IPS-NIHi7 (cell line): ENCODE measurements at regions not wholly inside any gene's neighbourhood (a gene's known extent, or its start where the extent isn't known, plus 50 kb on each side); places are given as distances from the start of the nearest gene placed in this dataset.
"Not testable (repeated sequence)": the region's sequence is repeated elsewhere in the genome, so short reads cannot be mapped to it uniquely, and the experiment has no call there.

Source experiments
- DNase-seq: peaks from one replicate; pipeline ENCODE4 v3.0.0; 2012; ENCODE audit warnings: mixed read lengths; ENCODE audit errors: extremely low spot score

DNA sequence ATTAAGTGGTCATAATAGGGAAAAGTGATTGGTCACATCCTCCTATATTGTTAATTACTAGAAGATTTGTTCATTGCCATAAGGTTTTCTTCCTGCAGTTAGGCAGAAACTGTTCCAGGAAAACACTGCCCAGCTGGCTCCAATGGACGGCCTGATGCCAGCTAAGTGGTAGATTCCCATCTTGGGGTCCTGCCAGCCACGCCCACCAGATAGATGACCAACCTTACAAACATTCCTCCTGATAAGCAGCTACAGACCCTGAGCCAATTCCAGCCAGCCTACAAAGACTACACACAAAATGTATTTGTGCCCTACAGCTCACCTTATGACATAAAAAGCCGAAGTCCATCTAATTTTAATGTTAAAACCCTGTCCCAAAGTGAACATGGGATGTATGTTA, 685.9 kb upstream of the USP15 start:
- DNase-seq, result no peak

DNA sequence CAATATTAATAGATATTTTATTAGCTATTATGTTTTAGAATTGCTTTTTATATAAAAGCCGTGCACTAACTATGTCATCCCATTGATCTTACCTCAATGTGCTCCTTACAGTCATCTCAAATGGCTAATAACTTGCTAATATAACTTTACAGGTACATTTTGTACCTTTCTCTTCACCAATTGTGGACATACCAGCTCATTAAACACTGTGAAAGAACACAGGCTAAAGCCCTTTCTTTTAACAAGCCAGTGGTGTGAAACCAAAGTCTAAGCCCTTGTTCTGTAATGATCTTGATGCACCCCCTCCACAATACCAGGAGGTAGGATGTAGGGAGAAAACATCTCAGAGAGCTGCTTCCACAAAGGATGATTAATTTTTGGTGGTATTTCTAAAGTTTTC, 675.3 kb upstream of the USP15 start:
- no peak for DNase-seq

DNA sequence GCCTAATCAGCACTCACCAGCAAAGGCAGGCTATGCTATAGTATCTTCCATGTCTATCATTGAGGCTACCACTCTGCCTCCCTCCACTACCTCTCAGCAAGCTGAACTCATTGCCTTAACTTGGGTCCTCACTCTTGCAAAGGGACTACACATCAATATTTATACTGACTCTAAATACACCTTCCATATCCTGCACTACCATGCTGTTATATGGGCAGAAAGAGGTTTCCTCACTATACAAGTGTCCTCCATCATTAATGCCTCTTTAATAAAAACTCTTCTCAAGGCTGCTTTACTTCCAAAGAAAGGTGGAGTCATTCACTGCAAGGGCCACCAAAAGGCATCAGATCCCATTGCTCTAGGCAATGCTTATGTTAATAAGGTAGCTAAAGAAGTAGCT, 669.3 kb upstream of the USP15 start:
- not testable (repeated sequence) for DNase-seq

DNA sequence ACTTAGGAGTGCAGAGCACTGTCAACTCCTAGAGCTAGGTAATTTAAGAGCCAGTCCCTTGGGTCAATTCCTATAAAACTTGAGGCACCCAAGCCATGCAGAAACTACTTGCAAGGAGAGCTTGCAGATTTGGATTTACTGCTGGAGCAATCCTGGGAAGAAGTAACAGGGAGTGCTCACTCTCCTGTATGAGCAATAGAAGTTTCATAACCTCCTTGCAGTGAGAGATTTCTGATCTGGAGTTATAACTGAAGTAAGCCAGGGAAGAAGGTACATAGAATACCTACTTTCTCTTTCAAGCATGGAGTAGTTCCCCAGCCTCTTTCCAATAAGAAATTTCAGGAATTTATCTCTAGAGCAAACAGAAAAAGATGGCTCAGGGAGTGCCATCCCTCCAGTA, 650.1 kb upstream of the USP15 start:
- no peak for DNase-seq

DNA sequence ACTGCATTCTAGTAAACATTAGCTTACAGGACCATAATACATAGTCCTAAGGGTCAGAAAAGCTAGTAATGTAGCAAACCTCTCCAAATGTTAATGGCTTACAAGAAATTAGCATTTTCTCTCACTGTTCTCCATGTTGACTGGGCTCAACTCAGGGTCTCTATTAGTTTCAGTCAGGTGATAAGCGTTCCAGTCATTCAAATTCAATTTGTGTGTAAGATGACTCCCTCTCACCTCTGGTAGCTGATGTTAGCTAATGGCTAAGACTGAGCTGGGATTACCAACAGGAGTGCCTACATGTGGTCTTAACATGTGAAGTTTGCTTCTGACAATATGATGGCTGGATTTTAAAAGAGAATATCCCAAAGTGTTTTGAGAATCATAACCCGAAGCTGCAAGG, 630.5 kb upstream of the USP15 start:
- DNase-seq, result no peak

DNA sequence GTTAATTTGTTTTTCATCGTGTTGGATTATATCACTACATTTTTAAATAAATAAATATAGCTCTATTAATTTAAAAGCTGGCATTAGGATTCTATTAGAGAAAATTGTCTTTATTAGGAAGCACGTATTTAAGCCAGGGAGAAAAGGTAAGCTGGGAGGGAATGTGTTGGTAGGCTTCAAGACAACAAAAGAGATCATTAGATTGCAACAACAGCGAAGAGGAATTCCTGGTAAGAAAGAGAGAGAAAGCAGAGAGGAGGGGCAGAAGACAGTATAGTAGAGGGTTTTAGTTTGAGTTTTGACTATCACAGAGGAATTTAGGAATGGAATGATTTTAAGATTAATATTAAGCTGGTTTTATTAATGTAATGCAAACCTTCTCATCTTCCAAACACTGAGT, 613.6 kb upstream of the USP15 start:
- DNase-seq, result no peak

DNA sequence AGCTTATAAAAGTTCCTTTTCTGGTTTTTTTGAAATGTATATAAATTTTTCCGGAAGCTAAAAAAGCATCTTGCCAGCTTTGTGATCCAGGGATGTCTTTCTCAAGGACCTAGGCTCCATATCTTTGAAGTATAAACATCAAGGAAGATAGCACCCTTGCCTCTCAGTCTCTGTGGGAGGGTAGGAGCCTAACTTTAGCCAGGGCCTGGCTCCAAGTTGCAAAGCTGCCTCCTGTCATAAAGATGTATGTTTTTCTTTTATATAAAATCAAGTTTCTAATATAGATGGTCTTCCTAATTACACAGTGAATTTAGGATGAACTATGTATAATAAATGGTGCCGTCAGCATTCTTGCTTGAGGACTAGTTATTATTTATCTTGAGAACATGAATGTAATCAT, 612.6 kb upstream of the USP15 start:
- no peak for DNase-seq

DNA sequence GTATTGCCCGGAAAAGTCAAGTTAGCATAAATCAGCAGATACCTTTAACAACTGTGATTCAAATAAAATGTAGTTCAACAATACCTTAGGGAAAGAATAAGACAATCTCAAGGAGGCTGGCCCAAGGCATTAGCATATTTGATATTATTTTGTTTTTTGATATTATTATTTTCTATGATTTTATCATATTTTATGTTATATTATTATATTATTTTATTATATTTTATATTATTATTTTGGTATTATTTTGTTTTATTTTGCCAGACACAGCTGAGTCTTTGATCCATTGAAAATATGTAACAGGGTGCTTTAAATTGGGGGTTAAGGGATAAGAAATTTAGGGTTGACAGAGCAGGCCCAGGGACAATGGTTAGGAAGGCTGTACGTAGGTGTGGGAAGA, 607.9 kb upstream of the USP15 start:
- no peak for DNase-seq

DNA sequence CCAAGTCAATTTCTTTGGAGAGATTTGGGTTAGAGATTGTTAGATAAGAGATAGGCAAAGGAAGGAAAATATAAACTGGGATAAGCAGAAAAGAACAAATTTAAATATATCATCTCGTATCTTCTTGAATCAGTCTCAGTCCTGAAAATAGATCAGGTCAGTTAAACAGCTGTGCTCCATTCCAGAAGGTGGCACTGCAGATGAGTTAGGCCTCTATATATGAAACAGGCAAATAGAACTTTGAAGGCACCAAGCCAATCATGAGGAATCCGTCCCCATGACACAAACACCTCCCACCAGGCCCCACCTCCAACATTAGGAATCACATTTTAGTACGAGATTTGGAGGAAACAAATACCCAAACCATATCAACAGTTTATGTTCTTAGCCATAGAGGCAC, 605.5 kb upstream of the USP15 start:
- no peak for DNase-seq

DNA sequence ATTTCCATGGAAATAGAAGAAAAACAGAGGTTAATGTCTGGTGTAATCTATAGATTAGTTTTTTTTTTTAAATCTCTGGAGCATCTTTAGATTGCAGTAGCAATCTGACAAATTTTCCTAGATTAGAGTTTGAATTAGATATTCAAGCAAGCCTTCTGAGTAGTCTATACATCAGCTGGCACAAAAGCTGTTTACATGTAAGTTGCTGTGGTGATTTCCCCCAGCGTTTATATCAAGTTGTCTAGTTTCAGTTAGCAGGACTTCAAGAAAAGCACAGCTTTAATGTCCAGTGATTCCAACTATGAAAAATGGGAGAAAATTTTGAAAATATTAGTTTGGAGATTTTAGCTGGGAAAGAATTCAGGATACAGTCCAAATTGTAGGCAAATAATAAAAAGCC, 605.0 kb upstream of the USP15 start:
- no peak for DNase-seq

DNA sequence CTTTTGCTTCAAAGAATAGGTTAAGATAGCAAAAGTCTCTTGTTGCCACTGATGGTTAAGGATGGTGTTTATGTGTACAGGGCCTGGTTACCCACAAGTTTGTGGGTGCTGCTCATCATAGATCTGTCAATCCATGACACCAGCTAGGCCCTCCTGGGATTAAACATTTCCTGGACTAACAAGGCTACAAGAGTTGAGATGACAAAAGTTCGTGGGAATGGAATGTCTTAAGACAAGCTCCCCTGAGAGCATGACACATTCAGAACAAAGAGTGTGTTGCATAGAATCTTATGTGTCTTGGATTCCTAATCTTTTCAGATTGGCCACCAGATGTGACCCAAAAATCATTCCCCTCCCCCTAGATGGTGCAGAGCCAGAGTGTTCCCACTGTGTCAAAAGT, 592.5 kb upstream of the USP15 start:
- no peak for DNase-seq

DNA sequence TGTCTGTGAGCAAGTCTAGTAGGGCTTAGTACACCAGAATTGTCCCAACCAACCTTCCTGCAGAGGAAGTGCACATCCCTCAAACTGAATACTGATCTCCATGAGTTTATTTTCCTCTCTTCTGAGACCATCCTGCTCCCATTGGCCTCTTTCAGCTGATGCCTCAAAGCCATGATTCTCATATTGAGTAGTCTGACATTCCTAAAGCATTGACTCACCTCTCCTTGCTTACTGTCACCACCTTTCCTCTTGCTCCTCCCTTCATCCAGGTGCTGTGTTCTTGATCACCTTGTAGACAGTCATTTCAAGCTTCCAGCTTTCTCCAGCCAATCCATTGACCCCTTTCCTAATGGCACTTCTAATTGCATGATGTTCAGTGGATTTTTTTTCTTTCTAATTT, 583.7 kb upstream of the USP15 start:
- DNase-seq, result no peak

DNA sequence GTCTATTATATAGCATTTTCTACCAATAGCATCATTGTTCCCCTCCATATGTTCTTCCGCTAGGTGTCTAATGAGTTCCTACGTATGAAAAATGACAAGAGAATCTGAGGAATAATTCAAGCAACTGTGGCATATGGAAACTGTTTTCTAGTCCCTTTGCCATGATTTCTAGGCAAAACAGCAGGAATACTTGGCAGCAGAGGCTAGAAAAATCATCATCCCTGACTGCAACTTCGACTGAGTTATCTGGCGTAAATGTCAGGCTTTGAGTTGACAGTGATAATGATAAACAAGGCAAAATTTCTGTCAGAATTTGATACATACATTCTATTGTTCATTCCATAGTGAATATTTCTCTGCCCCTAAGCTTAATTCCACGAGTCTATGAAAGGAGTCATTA, 572.8 kb upstream of the USP15 start:
- no peak for DNase-seq

DNA sequence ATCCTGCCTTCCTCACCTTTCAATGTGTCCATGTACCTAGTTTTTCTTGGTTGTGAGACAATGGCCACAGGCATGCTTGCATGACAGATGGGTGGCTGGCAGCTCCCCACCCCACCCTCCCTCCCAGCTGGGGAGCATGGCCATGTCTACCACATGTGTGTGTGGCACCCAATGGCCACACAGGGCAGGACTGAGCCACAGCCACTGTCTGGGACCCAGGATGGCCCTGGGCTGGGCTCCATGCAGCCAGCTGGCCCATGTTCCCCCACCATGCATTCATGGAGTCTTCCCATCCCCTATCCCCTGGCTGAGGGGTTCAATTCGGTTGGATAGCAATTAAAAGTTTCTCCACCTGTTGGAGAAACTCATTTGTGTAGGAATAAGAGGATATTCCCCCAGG, 566.0 kb upstream of the USP15 start:
- no peak for DNase-seq

DNA sequence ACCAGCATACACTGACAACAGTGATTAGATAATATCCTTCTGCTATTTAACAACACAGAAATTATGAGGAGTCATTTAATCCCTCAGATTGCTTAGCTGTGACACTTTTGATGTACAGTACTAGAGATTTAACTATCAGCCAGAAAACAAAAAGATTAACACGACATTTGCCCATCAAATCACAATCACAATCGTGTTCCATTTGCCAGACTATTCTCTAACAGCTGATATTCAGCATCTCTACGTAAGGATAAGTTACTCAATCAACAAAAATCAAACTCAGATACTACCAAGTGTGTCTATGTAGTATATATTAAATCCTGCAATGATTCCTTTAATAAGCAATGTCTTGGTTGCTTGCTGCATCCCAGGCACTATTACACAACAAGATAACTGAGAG, 558.7 kb upstream of the USP15 start:
- DNase-seq, result no peak

DNA sequence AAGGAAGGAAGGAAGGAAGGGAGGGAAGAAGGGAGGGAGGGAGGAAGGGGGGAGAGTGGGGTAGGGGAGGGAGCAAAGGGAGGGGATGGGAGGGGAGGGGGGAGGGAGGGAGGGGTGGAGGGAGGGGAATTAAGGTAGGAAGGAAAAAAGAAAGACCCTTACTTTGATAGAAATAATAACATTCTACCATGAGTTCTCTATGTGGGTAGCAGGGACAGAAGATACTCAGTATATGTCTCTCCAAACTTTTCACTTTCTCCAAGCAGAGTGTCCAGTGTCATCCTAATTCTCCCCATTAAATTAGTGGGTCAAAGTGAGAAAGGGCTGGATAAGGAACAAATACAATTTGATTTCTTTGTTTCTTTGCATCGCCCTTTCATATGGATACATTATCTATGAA, 553.4 kb upstream of the USP15 start:
- no peak for DNase-seq

DNA sequence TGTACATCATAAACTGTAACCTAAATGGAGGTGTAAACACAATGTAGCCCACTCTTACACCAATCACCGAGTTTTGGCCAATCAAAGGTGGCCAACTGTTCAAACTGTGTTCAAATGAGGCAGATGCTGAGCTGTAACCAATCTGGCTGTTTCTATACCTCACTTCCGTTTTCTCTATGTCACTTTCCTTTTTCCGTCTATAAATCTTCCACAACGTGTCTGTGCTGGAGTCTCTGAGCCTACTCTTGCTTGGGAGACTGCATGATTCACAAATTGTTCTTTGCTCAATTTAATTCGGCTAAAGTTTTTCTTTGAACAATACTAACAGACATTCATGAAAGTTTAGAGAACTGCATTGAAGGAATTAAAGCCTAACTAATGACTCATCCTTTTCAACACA, 547.1 kb upstream of the USP15 start:
- DNase-seq, result no peak

DNA sequence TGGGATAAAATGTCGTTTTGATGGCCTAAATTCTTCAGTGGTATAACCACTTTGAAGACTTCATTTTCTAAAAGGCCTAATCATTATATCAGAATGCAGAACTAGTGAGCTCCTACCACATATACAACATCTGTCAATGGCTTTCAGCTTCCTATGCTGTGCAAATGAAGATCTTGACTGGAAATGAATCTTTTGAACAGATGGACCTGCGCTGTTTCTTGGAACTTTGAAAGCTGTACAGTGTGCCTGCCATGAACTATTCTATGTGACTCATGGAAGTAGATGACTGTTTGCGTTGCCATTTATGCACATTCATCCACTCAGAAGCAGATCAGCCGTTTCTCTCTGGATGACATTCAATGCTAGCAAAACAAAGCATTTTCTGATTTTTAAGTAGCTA, 542.2 kb upstream of the USP15 start:
- no peak for DNase-seq

DNA sequence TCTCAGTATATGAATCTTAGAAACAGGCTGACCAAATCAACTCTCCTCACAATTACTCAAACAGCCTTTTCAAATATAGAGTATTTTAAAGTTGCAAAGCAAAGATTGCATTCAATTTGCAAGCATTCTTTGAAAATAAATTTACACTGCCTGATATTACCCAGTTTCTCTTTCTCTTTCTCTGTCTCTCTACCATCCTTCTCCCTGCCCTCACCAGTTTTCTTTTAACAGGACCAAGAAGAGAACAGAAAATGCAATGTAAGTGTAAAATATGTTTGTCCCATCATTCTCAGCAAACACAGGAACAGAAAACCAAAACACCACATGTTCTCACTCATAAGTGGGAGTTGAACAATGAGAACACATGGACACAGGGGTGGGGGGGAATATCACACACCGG, 520.3 kb upstream of the USP15 start:
- DNase-seq, result no peak

DNA sequence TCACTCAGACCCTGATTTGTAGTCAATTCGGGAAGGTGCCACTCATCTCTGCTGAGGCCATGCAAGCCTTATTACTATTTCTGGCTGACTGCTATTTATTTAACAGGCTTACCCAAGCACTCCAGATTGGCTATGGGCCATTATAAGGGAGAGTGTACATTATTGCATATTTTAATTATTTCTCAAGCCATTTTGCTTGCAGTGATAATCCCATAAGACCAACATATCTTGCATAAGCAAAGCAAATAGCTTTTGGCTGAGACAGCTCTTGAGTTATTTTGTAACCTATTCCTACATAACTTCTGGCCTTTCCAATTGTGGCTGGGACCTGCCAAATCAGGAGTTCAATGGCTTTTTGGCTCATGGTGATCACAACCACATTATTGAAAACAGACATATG, 509.6 kb upstream of the USP15 start:
- no peak for DNase-seq

DNA sequence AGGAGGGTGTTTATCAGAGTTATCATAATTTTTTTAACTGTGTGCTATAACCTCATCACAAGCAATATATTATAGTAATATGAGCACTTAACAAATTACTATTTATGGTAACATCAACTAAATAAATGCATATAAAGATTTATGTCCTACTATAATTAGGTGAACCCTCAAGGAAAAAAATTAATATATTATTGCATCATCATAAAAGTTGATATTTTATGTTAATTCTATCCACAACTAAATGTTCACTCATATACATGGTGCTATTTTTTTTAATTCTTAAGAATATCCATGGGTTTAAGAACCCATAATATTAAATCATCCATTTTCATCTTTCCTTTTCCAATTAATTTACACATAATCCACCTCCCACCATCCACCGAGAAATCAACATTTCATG, 506.0 kb upstream of the USP15 start:
- DNase-seq, result no peak

DNA sequence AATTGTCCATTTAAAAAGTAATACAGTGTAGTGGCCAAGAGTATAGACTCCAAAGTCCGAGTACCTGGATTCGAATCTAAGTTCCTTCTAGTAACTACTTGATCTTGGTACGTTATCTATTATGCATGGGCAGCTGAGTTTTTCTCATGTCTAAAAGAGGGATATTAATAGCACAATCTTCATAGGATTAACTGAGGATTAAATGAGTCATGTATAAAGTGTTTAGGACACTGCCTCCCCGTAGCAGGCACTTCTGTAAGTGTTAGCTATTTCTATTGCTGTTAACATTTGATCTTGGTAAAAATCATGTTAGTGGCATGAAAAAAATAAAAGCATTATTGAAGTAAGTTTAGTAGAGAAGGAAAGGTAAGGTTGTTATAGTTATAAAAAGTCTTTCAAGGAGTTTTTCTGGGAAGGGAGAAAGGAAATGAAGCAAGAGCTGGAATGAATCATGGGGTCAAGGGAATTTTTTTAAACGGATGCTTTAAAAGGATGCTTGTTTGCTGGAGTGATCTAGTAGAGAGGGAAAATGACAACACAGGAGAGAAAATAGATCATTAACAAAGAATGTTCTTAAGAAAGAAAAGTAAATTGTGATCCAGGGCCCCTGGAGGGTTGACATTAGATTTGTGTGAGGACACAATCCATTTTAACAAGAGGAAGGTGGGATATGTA, 502.2 kb upstream of the USP15 start:
- DNase-seq, result no peak

DNA sequence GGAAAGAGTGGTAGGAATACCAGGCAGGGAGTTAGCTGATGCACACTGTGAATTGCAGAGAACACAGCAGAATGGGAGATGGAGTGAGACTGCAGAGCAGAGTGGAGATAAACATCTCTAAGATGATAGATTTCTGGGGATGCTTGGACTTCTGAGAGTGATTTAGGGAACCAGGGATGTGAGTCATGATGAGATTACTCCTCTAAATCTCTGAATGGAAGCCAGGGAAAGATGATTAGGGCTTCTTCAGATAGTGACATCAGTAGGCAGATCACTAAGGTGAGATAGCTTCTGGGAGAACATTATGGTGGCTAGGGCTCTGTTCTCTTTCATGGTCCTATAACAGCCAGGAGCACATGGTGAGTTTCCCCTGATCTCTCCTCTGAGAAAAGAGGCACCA, 501.5 kb upstream of the USP15 start:
- DNase-seq, result no peak

DNA sequence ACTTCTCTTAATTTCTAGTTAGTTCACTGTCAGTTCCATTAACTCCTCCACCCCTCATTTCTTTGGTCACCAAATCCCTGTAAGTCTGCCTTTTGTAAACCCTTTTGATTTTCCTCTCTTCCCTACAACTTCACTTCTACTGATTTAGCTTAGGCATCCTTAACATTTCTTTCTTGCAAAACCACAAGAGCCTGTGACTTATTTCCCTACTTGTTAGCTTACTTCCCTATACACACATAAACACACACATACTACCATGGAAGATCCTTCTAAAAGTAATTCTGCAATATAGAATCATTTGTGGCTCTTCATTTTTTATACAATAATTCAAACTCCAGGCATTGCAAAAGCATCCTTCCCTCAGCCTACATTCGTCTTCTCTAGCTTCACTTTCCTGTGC, 494.3 kb upstream of the USP15 start:
- no peak for DNase-seq

DNA sequence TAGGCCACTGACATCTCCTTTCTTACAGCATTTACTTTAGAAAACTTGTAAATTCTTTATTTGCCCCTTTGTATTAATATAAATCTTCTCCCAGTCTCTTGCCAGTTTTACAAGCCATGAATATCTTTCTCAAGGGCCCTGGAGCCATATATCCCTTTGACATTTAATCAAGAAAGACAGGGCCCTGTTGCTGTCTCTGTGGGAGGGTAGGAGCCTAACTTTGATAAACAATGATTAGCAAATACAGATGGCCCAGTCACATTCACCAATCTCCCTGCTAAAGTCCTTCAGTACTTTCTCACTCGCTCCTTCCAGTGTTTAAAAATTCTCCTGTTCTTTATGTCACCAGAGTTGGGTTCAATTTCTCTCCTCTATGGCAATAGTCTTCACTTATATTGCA, 479.8 kb upstream of the USP15 start:
- no peak for DNase-seq
